Hypothalamus (tissue), 51 donors: ENCODE measurements at regions not wholly inside any gene's neighbourhood (a gene's known extent, or its start where the extent isn't known, plus 50 kb on each side); places are given as distances from the start of the nearest gene placed in this dataset.
A peak's percentile ranks its signal among the peaks of the same experiment; 100 is the strongest.

Experiments
- DNase-seq, 51 donors: peaks; one replicate each; lab custom pipeline; 2025; lab: John Stamatoyannopoulos, UW

DNA sequence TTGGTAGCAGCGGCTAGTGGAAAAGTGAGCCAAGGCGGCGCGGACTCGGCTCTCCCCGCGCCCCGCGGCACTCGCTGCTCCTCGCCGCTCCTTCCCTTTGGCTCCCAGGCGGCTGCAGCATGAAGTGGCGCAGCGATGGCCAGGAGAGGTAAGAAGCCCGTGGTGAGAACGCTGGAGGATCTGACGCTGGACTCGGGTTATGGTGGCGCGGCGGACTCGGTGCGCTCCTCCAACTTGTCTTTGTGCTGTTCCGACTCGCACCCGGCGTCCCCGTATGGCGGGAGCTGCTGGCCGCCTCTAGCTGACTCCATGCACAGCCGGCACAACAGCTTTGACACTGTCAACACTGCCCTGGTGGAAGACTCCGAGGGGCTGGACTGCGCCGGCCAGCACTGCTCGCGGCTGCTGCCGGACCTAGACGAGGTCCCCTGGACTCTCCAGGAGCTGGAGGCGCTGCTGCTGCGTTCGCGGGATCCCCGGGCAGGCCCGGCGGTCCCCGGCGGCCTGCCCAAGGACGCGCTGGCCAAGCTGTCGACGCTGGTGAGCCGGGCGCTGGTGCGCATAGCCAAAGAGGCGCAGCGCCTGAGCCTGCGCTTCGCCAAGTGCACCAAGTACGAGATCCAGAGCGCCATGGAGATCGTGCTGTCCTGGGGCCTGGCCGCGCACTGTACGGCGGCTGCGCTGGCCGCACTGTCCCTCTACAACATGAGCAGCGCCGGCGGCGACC lies 225.6 kb upstream of the CRY1 start:
- DNase-seq: peak in 5 of 51 donors; percentile 7 to 27 (median 8)

DNA sequence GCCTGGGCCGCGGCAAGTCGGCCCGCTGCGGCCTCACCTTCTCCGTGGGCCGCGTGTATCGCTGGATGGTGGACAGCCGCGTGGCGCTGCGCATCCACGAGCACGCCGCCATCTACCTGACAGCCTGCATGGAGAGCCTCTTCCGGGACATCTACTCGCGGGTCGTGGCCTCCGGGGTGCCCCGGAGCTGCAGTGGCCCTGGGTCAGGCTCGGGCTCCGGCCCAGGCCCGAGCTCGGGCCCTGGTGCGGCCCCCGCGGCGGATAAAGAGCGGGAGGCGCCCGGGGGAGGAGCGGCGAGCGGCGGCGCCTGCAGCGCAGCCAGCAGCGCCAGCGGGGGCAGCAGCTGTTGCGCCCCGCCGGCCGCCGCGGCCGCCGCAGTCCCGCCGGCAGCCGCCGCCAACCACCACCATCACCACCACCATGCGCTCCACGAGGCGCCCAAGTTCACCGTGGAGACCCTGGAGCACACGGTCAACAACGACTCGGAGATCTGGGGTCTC lies 226.2 kb upstream of the CRY1 start:
- no peak for DNase-seq

DNA sequence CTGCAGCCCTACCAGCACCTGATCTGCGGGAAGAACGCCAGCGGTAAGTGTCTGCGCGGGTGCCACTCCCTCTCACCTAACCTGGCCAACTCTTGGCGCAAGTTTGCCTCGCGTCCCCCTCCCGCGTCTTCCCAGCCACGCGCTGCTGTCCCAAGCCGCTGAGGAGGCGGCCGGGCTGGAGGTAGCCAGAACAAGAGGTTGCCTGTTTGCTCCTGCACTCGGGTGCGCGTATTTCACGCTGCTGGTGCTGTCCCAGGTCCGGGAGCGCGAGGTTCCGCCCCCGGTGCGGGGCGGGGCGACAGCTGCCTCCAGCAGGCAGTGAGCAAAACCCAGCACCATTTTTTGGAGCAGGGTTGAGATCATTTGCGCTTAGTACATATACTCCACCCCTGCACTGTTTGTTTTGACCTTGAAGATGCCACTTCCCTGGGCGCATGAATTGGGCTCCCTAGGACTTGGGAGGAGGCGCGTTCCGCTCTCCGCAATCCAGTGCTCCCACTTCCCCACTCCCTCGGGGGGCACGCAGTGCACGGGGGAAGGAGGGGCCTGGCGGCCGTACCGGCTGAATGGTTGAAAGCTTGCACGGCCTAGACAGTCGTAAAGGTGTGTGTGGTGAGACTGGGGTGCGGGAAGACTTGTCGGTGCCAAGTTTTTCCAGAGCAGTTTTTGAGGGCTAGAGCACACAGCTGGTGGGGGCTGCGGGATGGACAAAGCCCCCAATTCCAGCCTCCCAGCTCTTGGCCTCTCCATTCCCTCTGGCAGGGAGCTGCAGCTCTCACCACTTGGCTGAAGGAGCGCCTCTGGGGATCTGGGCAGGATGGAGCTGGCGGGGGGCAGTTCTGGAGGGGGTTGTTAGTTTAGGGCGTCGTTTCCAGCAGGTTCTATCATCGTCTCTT lies 226.9 kb upstream of the CRY1 start:
- peak in 6 of 51 donors; percentile 3 to 21 (median 7) for DNase-seq

DNA sequence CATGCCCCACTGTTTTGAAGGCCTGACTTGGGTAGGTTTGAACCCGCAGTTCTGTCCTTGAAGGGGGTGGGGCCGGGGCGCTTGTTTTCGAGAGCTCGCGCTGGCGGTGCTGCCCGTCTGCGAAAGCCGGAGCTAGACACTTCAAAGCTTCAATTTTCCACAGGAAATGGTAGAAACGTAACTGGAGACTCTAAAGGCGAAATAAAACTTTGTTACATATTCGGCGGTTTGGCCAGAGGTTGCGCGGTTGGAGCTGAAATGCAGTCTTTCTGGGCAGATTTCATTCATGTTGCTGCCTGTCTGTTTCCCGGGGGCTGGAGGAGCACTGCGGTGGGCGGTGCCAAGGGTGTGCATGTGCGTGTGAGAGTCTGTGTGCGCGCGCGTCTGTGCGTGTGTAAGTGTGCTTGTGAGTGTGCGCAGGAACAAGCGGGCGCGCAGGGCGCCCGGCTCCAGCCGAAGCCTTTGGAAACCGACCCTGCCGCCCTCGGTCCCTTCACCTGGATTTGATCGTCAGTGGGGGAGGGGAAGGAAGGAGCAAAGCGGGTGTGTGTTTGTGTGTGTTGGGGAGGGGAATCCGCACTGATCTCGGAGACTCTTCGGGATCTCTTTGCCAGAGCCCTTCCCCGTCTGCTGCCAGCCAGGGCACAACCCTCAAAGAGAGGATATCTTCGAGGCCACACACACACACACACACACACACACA lies 227.7 kb upstream of the CRY1 start:
- DNase-seq: peak in 9 of 51 donors; percentile 1 to 19 (median 7)

DNA sequence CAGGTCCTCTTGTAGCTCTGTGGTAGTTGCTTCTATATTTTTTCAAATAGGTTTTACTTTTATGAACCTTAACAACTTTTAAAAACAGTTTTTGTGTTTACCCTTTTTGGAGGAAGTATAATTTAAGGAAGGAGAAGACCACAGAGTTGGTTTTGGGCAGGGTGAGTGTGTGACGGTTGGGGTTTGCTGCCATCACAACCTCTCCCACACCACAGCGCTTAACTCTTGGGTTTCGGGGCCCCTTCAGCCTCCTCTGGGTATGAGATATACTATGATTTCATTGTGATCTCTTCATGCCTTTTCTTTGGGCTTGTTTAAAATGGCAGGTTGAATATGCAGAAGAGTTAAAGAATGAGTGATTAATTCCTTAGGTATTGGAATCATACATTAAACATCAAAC lies 228.7 kb upstream of the CRY1 start:
- DNase-seq: no peak

DNA sequence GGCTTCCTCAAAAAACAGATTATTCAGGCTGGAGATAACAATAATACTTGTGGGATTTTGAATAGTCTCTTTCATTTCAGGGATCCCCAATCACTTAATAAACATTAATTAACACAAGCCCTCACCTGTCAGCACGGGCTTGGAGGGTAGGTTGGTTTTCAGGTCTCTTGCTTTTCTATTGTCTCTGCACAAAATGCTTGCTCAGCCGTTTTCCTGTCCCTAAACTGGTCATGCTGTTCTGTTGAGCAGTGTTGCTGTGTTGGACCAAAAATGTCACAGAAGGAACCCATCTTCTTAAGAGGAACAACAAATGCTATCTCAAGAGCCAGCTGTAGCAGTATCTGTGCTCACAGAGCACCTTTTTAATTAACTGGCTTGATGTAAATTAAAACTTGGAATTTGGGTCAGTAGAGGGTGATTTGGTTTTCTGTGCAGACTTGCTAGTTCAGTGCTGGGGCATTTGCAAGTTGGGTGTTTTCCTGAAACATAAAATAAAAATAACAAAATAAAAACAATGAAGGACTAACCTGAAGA lies 231.8 kb upstream of the CRY1 start:
- DNase-seq: no peak

DNA sequence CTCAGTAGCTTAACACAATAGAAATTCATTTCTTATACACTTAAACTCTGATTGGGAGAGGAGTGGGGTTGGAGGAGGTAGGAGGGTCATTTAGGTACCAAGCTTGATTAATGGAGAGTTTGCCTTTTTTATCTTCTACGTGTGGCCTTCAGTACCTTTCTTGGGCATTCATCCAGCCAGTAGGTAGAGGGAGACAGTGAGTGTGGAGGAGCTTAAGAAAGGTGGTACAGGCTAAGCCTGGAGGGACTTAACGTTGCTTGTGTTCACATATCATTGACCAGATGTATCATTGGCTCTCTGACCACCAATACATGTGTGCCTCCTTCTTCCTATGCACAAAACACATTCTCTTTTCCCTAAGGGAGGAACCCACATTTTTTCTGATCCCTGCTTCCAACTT lies 232.9 kb upstream of the CRY1 start:
- DNase-seq: no peak

DNA sequence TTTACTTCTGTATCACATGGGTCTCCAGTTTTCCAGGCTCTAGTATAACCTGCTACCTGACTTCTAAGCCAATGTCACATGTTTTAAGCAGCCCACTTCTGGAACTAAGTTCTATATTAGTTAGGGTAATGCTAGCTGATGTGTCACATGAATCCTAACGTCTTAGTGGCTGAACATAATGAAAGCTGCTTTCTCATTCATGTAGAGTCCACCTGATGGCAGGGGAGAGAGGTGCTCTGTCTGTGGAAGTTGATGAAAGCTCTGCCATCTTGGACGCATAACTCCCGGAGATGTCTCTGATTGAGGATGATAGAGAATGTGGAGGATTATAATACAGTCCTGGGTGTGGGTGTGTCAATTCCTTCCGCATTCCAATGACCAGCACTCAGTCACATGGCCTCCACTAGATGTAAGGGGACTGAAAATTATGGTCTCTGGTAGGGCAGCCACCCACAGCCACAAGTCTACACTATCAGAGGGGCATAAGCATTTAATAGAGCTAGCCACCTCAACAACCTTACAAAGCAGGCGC lies 234.4 kb upstream of the CRY1 start:
- no peak for DNase-seq

DNA sequence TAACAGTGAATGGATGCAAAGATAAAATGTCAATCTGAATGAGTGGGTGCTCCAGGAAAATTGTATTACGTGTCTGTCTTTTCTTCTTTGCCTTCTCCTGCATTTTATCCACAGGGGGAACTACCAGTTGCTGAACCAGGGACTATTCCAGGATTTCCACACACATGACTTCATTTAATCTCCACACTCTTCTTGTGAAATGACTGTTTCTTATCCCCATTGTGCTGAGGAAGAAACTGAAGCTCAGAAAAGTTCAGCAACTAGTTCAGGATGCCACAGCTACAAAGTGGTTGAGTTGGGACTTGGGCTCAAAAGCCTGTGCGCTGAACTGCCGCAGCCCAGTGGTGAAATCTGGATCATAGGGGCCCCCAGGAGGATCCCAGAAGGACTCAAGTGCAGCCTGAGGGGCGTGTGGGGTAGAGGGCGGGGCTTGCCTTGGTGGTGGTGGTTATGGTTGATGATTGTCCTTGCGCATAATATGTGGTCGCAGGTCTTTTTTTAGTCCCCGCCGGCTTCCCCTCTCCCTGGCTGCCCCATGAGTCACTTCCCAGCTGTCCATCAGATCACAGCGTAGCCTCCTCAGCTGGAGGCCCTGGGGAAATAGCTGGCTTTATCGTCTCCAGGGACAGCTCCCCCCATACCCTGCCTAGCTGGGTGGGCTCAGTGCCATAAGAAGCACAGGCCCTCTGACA lies 235.2 kb upstream of the CRY1 start:
- no peak for DNase-seq

DNA sequence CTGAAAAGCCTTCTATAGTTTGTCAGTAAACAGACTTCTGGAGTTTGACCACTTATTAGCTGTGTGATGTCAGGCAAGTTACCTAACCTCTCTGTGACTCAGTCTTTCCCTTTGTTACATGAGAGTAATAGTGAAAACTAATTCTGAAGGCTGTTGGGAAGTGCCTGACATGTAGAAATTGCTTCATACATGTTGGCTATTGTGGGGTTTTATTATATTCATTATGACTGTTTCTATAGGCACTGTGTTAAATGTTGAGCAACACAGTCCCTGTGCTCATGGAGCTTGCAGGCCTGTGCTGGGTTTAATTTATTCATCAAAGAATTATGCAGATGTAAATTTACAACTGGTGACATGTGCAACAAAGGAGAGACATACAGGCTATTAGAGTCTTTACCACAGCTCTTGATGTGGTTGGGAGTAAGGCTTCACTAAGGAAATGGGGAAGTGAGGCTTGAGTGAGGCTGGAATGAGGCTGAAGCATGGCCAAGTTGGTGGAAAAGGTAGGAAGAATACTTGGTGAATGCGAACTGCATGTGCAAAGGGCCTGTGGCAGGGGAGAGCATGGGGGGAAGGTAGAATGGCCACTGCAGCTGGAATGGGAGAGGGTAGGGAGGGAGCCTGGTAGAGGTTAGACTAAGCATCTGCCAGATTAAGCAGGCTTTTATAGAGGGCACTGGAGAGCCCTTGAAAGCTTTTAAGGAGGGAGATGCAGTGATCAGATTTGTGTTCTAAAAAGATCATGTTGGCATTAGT lies 236.4 kb upstream of the CRY1 start:
- no peak for DNase-seq

DNA sequence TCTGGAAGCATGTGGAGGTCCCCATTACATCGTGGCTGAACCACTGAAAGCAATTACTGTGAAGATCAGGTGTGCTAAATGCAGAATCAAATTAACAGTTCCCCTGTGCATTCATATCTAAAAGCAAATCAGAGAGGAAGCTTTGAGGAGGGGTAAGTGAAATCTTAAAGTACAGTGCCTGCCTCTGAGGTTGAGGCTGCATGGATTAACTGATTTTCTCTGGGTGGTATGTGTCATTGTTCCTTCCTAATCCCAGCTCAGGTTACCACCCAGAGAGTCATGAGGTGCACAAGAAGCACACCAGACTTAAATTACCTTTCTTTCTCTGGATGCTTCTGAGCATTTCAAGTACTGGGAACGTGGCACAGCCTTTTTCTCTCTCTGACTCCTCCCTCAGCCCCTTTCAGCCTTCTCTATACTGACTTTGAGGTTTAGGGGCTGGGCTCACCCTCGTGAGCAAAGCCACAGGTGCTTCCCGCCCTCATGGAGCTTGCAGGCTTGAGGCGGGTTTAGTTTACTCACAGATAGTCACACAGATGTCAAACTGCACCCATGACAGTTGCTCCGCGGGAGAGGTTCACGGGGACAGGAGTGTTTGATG lies 237.6 kb upstream of the CRY1 start:
- DNase-seq: no peak

DNA sequence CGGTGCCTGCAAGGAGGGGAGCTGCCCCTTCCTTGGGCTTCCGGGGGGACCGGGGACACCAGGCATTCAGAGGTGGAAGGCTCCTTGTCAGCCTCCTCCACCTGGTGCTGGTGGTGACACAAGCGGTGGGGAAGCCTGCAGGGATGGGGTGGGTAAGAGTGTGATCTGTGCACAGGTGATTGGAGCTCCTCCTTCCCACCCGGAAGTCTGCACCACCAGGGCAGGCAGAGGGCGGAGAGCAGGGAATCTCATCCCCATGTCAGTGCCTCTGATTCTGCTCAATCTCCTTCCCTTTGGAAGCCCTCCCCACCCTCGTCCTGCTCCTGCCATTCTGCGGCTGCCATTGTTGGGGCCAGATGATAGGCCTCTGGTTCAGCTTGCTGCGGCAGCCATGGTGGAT lies 238.1 kb upstream of the CRY1 start:
- DNase-seq: no peak

DNA sequence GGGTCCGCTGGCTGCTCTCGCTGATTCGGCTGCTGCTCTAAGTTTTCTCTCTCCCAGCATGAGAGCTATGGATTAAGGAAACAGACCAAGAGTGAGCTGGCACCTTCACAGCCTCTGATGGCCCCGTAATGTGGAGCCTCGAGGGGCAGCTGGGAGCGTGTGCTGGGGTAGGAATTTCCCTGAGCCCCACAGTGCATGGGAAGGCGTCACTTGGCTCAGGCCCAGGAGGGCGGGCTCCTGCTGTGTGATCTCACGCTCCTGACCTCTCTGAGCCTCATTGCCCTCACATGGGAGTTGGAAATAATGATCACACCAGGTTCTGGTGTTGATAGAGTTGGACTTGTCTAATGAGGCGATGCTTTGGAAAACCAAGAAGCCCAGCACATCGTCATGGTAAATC lies 238.6 kb upstream of the CRY1 start:
- DNase-seq: no peak

DNA sequence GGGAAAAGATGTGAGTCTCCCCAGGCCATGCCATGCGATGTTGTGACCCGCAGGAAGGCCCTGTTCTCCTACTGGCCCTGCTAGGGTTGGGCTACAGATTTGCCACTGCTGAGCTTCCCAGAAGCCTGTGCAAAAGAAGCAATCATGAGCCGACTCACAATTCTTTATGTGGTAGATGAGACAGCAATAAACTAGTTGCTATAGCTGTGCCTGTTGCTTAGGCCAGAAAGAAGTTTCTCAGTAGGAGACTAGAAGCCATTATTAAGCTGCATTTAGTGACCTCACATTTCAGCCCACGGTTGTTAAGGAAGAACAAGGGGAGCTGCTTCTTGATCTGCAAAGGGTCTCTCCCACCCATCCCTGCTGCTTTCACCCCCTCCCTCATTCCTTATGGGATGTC lies 239.4 kb upstream of the CRY1 start:
- no peak for DNase-seq

DNA sequence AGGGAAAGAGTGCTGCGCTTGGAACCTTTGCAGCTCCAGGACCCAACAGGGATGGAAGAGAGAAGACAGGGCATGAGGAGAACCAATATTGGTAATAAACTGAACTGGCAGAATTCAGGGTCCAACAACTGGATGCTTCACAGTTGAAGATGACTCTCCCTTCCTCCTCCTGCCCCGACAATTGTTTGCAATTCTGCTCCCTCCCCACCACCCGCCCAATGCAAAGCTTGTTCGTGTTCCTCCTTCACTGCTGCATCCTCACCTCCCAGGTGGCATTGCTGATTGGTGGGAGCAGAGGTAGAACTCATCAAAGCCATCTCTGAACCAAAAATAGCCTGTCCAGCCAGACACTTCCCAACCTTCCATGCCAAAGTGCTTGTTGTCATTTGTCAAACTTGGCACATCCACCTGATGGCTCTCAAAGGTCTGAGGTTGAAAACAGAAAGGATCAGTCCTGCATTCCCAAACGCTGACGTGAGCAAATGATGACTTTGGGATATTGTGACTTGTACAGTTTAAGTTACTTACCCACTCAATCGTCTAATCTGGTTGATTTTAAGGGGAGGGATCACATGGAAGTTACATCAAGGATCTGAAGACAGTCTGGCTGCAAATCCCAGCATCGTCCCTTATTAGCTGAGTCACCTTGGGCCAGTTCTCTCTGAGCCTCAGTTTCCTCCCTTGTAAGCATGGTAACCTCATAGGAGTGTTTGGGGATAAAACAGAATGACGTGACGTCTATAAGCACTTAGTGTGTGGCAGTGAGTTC lies 242.6 kb upstream of the CRY1 start:
- DNase-seq: no peak

DNA sequence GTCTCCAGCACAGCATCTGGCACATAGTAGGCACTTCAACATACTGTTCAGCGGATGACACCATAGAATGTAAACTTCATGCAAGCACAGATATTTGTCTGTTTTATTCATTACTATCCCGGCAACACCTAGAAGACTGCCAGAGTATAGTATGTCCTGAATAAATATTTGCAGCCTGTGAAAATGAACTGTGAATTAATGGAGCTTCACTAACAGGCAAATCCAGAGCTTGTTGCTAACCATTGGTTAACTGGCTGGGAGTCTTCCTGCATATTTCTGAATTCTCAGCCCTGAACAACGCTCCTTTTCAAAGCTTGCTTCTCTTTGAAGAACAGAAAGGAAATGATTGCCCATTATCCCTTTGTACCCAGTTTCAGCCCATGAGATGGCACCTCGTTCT lies 243.3 kb upstream of the CRY1 start:
- no peak for DNase-seq

DNA sequence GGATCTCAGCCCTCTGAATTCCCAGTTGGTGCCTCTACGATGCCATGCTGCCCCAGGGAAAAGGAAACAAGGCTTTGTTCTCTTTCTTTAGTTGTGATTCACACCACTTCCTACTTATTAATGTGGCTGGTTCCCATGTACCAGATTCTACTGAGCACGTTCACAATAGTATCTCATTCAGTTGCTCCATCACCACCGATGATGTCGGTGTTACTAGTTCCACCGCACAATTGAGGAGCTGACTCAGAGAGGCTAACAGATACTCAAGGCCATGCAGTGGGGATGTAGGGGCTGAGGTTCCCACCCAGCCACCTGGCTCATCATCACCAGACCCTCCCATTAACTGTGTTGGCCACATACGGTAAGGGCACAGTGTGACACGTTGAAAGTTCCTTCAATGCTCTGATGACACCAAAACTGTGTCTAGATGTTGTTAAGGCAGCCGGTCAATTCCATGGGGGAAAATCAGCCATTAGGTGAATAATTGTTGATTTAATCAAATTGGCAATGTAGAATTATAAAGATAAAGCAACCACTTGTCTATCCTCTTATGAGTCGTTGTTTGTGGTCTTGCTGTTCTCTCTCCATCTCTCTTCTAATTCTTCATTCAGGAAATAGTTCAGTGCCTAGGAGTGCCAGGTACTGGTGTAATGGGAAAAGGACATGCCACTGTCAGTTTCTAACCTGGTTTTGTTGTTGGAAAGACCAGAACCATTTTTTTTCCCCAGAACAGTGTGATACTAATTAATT lies 244.2 kb upstream of the CRY1 start:
- no peak for DNase-seq
